GM19395 (cell line): ENCODE measurements at regions not wholly inside any gene's neighbourhood (a gene's known extent, or its start where the extent isn't known, plus 50 kb on each side); places are given as distances from the start of the nearest gene placed in this dataset.
"Not testable (repeated sequence)": the region's sequence is repeated elsewhere in the genome, so short reads cannot be mapped to it uniquely, and the experiment has no call there.

Experiments
- ATAC-seq: cut with Tn5 transposase; IDR thresholded peaks from one replicate; pipeline ENCODE4 v1.9.1; 2021; ENCODE audit warnings: mild to moderate bottlenecking, moderate library complexity; ENCODE audit not compliant: unreplicated experiment

DNA sequence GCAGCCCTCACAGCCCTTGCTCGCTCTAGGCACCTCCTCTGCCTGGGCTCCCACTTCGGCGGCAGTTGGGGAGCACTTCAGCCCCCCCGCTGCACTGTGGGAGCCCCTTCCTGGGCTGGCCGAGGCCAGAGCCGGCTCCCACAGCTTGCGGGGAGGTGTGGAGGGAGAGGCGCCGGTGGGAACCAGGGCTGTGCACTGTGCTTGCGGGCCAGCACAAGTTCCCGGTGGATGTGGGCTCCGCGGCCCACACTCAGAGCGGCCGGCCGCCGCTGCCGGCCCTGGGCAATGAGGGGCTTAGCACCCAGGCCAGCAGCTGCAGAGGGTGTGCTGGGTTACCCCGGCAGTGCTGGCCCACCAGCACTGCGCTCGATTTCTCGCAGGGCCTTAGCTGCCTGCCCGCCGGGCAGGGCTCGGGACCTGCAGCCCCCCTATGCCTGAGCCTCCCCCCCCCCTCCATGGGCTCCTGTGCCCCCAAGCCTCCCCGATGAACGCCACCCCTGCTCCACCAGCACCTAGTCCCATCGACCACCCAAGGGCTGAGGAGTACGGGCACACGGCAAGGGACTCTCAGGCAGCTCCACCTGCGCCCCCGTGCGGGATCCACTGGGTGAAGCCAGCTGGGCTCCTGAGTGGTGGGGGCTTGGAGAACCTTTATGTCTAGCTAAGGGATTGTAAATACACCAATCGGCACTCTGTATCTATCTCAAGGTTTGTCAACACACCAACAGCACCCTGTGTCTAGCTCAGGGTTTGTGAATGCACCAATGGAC, 224.8 kb downstream of the ZNF608 start:
- no peak for ATAC-seq

GRCh38 chr5:124519396-124519795, 227.0 kb downstream of the ZNF608 start:
- peak; percentile 81 for ATAC-seq

DNA sequence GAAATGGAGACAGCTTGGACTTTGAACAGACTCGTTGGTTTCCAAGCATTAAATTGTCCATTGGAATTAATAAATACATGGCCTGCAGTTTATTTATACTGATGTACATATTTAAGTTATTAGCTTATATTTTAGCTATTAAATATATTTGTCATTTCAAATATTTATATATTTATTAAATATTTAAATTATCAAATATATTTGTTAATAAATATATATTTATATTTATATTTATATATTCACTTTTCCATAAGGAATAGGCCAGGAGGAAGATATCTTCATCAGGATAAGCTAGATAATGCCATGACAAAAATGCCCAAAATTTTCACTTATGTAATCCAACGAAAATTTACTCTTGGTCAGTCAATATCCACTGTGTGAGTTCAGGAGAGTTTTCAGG, 229.9 kb downstream of the ZNF608 start:
- ATAC-seq: no peak

- no peak for ATAC-seq
Observed at GRCh38 chr5:124515497-124516245, 230.8 kb downstream of the ZNF608 start.

DNA sequence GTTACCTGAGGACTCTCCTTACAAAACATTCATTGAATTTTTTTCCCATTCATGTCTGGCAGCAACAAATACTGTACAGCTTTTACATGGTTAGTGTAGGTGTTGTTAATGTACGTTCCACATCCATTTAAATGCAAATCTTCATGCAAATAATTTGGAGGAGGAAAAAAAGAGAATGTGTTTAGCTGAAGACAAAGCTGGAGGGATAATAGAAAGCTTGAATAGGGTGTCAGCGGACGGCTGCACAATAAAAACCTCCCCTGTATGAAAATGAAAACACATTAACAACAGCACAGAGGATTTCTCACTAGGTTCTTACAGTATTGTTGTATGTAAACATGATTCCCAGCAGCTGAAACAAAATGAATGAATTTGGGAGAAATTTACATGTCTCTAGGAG, 231.5 kb downstream of the ZNF608 start:
- no peak for ATAC-seq

- no peak for ATAC-seq
Observed at GRCh38 chr5:124512952-124513632, 233.3 kb downstream of the ZNF608 start.

GRCh38 chr5:124512236-124512635, 234.2 kb downstream of the ZNF608 start:
- no peak for ATAC-seq

DNA sequence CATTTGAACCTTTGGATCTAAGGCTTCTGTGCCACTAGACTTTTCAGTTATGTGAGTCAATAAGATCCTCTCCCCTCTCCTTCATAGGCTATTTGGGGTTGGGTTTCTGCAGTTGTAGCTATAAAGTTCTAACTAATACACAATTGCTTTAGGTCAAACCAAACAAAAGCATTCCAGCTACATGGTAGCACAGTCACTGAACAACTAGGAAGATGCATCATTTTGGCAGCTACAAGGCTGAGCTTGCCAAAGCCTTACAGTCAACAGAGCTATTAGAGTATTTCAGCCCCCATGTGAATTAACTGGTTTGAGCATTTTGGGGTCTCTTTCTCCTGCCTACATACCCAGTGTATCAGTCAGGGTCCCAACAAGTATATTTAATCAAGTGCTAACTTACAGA, 234.6 kb downstream of the ZNF608 start:
- no peak for ATAC-seq

DNA sequence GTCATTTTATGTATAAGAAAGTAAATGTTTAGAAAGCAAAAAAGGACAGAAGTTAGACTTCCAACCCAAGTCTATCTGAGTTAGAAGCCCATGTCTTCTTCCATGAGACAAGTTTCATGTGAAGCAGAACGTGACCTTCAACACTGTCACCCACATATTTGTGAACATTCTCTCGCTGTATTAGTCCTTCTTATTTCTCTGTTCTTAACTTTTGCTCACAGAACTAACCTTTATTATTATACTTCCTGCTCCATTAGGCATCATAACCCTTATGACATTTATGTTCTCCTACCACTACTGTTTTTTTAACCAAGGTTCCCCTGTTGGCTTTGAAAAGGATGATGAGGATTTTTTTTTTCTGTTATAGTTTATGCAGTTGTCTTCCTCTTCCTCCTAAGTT, 238.8 kb downstream of the ZNF608 start:
- no peak for ATAC-seq

DNA sequence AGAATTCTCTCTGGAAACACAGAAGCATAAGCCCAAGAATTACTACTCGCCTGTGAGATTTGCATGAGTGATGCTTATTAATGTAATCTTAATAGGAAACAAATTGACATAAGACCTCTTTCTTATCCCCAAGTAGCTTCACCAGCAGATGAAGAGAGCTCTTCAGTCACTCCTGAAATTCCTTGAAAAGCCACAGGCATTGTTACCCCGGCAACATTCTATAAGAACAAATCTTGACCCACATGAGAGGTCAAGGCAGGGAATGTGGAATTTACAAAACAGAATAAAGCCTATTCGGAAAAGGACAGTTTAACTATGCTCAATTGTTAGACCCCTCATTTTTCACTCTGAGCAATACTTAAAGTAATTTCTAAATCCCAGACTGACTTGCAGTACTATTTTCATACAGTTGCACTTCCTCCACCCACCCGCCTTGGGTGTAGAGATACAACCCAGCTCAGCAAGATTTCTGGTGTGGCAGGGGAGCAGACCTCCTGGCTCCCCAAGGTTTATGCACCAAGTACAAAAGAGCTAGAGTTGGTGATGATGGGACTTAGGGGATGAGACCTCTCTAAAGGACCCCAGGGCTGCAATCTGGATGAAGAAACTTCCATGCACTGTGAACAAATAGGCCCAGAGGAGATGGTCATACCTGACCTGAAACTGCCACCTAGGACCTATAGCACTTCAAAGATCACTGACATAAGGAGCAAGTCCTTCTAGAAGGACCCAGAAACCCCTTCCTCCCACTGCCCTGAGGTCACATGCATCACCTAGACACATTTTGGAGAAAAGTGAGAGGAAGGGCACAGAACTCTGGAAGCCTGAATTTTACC, 242.1 kb downstream of the ZNF608 start:
- peak; percentile 95 for ATAC-seq

GRCh38 chr5:124502551-124502950, 243.9 kb downstream of the ZNF608 start:
- ATAC-seq: no peak

GRCh38 chr5:124499818-124500217, 246.6 kb downstream of the ZNF608 start:
- not testable (repeated sequence) for ATAC-seq

GRCh38 chr5:124496968-124497367, 249.5 kb downstream of the ZNF608 start:
- ATAC-seq: not testable (repeated sequence)

- ATAC-seq: no peak
Observed at GRCh38 chr5:124494540-124495116, 251.8 kb downstream of the ZNF608 start.

DNA sequence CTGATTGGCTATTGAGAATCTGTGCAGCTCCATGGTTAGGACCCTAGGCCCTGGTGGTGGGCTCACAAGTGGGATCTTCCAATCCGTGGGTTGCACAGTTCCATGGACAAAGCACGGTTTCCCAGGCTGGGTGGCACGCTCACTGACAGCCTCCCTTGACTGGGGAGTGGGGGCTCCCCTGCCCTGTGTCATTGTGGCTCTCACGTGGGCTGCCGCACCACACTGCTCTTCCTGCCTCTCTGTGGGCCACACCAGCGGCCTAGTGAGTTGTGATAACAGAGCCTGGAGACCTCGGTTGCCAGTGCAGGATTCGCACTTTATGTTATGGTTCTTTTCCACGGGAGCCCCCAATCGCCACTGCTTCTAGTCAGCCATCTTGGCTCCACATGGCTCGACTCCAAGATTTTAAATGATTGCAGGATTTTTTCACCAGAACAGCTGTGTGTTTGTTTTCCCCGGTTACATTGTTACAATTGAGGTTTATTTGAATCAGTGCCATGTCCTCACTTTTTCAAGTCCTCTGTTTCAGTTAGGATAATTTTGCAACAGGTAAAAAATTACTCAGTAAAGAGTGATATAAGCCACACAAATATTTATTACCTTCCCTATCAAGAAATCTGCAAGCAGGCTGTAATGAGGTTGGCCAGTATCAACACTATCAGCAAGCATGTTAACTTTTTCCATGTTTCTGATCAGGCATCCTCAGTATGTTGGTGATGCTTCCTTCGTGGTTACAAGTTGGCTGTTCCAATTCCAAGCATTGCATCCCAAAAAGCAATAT, 253.8 kb downstream of the ZNF608 start:
- no peak for ATAC-seq

DNA sequence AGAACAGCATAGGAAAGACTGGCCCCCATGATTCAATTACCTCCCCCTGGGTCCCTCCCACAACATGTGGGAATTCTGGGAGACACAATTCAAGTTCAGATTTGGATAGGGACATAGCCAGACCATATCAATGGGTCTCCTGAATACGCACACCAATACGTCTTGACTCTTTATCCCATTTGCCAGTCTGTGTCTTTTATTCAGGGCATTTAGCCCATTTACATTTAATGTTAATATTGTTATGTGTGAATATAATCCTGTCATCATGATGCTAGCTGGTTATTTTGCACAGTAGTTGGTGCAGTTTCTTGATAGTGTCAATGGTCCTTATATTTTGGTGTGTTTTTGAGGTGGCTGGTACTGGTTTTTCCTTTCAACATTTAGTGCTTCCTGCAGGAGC, 256.1 kb downstream of the ZNF608 start:
- ATAC-seq: not testable (repeated sequence)

DNA sequence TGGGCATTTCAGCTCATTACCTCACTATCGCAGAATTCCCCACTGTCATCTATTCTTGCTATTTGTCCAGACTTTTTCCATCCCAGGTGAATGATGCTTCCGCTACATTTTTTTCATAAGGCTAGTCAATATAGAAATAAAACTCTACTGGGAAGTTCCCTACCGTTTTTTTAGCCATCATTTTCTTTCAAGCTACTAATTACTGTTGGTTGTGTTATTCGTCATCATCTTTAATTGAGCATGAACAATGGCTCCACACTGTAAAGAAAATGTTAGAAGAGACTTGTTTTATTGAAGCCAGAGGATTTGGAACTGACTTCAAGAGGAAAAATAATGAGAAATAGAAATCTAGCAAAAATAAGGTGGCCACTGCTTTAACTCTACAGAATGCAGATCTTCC, 265.0 kb downstream of the ZNF608 start:
- ATAC-seq: no peak

- no peak for ATAC-seq
Observed at GRCh38 chr5:124480964-124481363, 265.5 kb downstream of the ZNF608 start.

GRCh38 chr5:124480022-124480421, 266.4 kb downstream of the ZNF608 start:
- no peak for ATAC-seq

GRCh38 chr5:124478264-124478663, 268.2 kb downstream of the ZNF608 start:
- no peak for ATAC-seq
